Activated T-helper 1 cell treated with Interleukin-2 at 50 U/mL for 16 hours (primary cell): ENCODE measurements at regions not wholly inside any gene's neighbourhood (a gene's known extent, or its start where the extent isn't known, plus 50 kb on each side); places are given as distances from the start of the nearest gene placed in this dataset.

Experiments used
- DNase-seq: peaks from one replicate; pipeline ENCODE4 v3.0.0-alpha.2; 2020; ENCODE audit warnings: low read depth

- no peak for DNase-seq
These were observed 133.0 kb upstream of the SEMA6D start for GRCh38 chr15:47584316-47584715.

GRCh38 chr15:47586653-47587224 is 130.6 kb upstream of the SEMA6D start:
- no peak for DNase-seq

- DNase-seq = no peak
These were observed 129.1 kb upstream of the SEMA6D start for GRCh38 chr15:47587940-47588802.

- no peak for DNase-seq
These were observed 128.3 kb upstream of the SEMA6D start for GRCh38 chr15:47588958-47589357.

GRCh38 chr15:47598996-47599395 is 118.3 kb upstream of the SEMA6D start:
- no peak for DNase-seq

GRCh38 chr15:47599806-47600205 is 117.5 kb upstream of the SEMA6D start:
- no peak for DNase-seq

GRCh38 chr15:47602121-47602520 is 115.2 kb upstream of the SEMA6D start:
- no peak for DNase-seq

GRCh38 chr15:47603026-47603425 is 114.3 kb upstream of the SEMA6D start:
- no peak for DNase-seq

- no peak for DNase-seq
These were observed 109.6 kb upstream of the SEMA6D start for GRCh38 chr15:47607695-47608094.

GRCh38 chr15:47609693-47610092 is 107.6 kb upstream of the SEMA6D start:
- DNase-seq = no peak

- DNase-seq = no peak
These were observed 106.6 kb upstream of the SEMA6D start for GRCh38 chr15:47610736-47611135.

GRCh38 chr15:47614360-47615011 is 102.8 kb upstream of the SEMA6D start:
- no peak for DNase-seq

- no peak for DNase-seq
These were observed 100.4 kb upstream of the SEMA6D start for GRCh38 chr15:47616876-47617275.

GRCh38 chr15:47618241-47618640 is 99.1 kb upstream of the SEMA6D start:
- DNase-seq = no peak

- DNase-seq = no peak
These were observed 96.2 kb upstream of the SEMA6D start for GRCh38 chr15:47620960-47621681.

GRCh38 chr15:47622055-47622454 is 95.2 kb upstream of the SEMA6D start:
- DNase-seq = no peak

- no peak for DNase-seq
These were observed 92.8 kb upstream of the SEMA6D start for GRCh38 chr15:47624503-47624902.

- DNase-seq = no peak
These were observed 78.3 kb upstream of the SEMA6D start for GRCh38 chr15:47639042-47639441.

GRCh38 chr15:47640079-47640478 is 77.2 kb upstream of the SEMA6D start:
- DNase-seq = no peak

- no peak for DNase-seq
These were observed 76.4 kb upstream of the SEMA6D start for GRCh38 chr15:47640901-47641300.

- DNase-seq = no peak
These were observed 72.6 kb upstream of the SEMA6D start for GRCh38 chr15:47644722-47645121.

- DNase-seq = no peak
These were observed 66.7 kb upstream of the SEMA6D start for GRCh38 chr15:47650564-47650963.

- DNase-seq = no peak
These were observed 65.0 kb upstream of the SEMA6D start for GRCh38 chr15:47652328-47652727.
